Astrocyte (in vitro differentiated cells and primary cell): ENCODE measurements at regions not wholly inside any gene's neighbourhood (a gene's known extent, or its start where the extent isn't known, plus 50 kb on each side); places are given as distances from the start of the nearest gene placed in this dataset.

Source experiments
- DNase-seq: peaks from one replicate; pipeline ENCODE4 v3.0.0-alpha.2; 2010; ENCODE audit warnings: low read depth
- FAIRE-seq: peaks from 2 replicates; lab custom pipeline; 2011; peaks lifted over from hg19 to GRCh38; lab: Jason Lieb, UNC
- H2AFZ ChIP-seq: 2 replicates; pipeline ENCODE4 v1.6.0; 2012; ENCODE audit warnings: low read depth, low read length, inconsistent platforms
- H3K27ac ChIP-seq: 2 replicates; pipeline ENCODE4 v1.5.1; 2011; ENCODE audit warnings: low read depth, low read length, inconsistent platforms
- H3K27me3 ChIP-seq: 2 replicates; pipeline ENCODE4 v1.6.0; 2011; ENCODE audit warnings: low read length, inconsistent platforms; ENCODE audit not compliant: insufficient read depth
- H3K36me3 ChIP-seq: 2 replicates; pipeline ENCODE4 v1.5.1; 2011; ENCODE audit warnings: low read length, inconsistent platforms; ENCODE audit not compliant: insufficient read depth
- H3K4me1 ChIP-seq: 2 replicates; pipeline ENCODE4 v1.5.1; 2011; ENCODE audit warnings: low read length, inconsistent platforms; ENCODE audit not compliant: insufficient read depth
- H3K4me2 ChIP-seq: 2 replicates; pipeline ENCODE4 v1.6.0; 2012; ENCODE audit warnings: low read length, inconsistent platforms
- H3K4me3 ChIP-seq: 2 replicates; pipeline ENCODE4 v1.5.1; 2011; ENCODE audit warnings: low read depth, mild to moderate bottlenecking, low read length, inconsistent platforms; ENCODE audit not compliant: insufficient read depth
- H3K79me2 ChIP-seq: 2 replicates; pipeline ENCODE4 v1.6.0; 2012; ENCODE audit warnings: mild to moderate bottlenecking, low read length, inconsistent platforms; ENCODE audit not compliant: insufficient read depth
- H3K9ac ChIP-seq: 2 replicates; pipeline ENCODE4 v1.6.0; 2012; ENCODE audit warnings: mild to moderate bottlenecking, low read length, inconsistent platforms
- H3K9me3 ChIP-seq: 2 replicates; pipeline ENCODE4 v1.5.1; 2012; ENCODE audit warnings: low read depth, mild to moderate bottlenecking, low read length, inconsistent platforms; ENCODE audit not compliant: insufficient read depth
- H4K20me1 ChIP-seq: 2 replicates; pipeline ENCODE4 v1.6.0; 2012; ENCODE audit warnings: low read length, inconsistent platforms; ENCODE audit not compliant: insufficient read depth
- H3K27ac Mint-ChIP-seq: one replicate; pipeline ENCODE4 v1.8.0; 2021; ENCODE audit warnings: mild to moderate bottlenecking, mixed read lengths; ENCODE audit not compliant: unreplicated experiment
- H3K27me3 Mint-ChIP-seq: one replicate; pipeline ENCODE4 v1.8.0; 2021; ENCODE audit warnings: low read depth, mixed read lengths; ENCODE audit not compliant: unreplicated experiment
- H3K36me3 Mint-ChIP-seq: one replicate; pipeline ENCODE4 v1.8.0; 2021; ENCODE audit warnings: low read depth, mixed read lengths; ENCODE audit not compliant: unreplicated experiment
- H3K4me1 Mint-ChIP-seq: one replicate; pipeline ENCODE4 v1.8.0; 2021; ENCODE audit warnings: low read depth, mixed read lengths; ENCODE audit not compliant: unreplicated experiment
- H3K4me3 Mint-ChIP-seq: one replicate; pipeline ENCODE4 v1.8.0; 2021; ENCODE audit warnings: mild to moderate bottlenecking, moderate library complexity, mixed read lengths; ENCODE audit not compliant: unreplicated experiment
- H3K9me3 Mint-ChIP-seq: one replicate; pipeline ENCODE4 v1.8.0; 2021; ENCODE audit warnings: mild to moderate bottlenecking, mixed read lengths; ENCODE audit not compliant: unreplicated experiment
- CTCF ChIP-seq: IDR thresholded peaks from 2 replicates; pipeline ENCODE4 v1.5.1; 2011; ENCODE audit warnings: low read depth, mild to moderate bottlenecking, inconsistent platforms, low read length, moderate library complexity; ENCODE audit not compliant: insufficient read depth
- EZH2 ChIP-seq: IDR thresholded peaks from 2 replicates; pipeline ENCODE4 v1.6.1; 2012; ENCODE audit warnings: mild to moderate bottlenecking, low read length, inconsistent platforms; ENCODE audit not compliant: insufficient read depth

- H3K4me1 ChIP-seq, result no peaks in the 10 kb centered on the region
- Mint-ChIP-seq H3K36me3 (no peaks in the 10 kb centered on the region), H3K4me1 (no peaks in the 10 kb centered on the region), H3K9me3 (no peaks in the 10 kb centered on the region), H3K27me3 (no peaks in the 10 kb centered on the region), H3K27ac (no peak overlapping the region), H3K4me3 (no peak overlapping the region)
- H3K4me3 ChIP-seq, result no peak overlapping the region
- no peak overlapping the region for H2AFZ ChIP-seq
- no peaks in the 10 kb centered on the region for H3K27me3 ChIP-seq
- H3K9ac ChIP-seq, result no peak overlapping the region
- H3K4me2 ChIP-seq, result no peak overlapping the region
- H3K36me3 ChIP-seq, result no peaks in the 10 kb centered on the region
- H3K9me3 ChIP-seq, result no peaks in the 10 kb centered on the region
- no peak overlapping the region for H3K27ac ChIP-seq
- no peak for DNase-seq
- FAIRE-seq, result no peak
- no peaks in the 10 kb centered on the region for H4K20me1 ChIP-seq
- H3K79me2 ChIP-seq, result no peaks in the 10 kb centered on the region
- no peak for TF ChIP-seq CTCF
- no peak for TF ChIP-seq EZH2
Observed at GRCh38 chr10:53744176-53744575, 971.6 kb upstream of the MBL2 start.

GRCh38 chr10:53737132-53737531 is 964.5 kb upstream of the MBL2 start:
- Histone ChIP-seq H3K9ac (no peak overlapping the region), H3K4me3 (no peak overlapping the region), H3K4me1 (no peaks in the 10 kb centered on the region), H3K9me3 (no peaks in the 10 kb centered on the region), H4K20me1 (no peaks in the 10 kb centered on the region), H3K27ac (no peak overlapping the region), H3K36me3 (no peaks in the 10 kb centered on the region), H2AFZ (no peak overlapping the region), H3K4me2 (no peak overlapping the region), H3K79me2 (no peaks in the 10 kb centered on the region), H3K27me3 (no peaks in the 10 kb centered on the region)
- no peaks in the 10 kb centered on the region for H3K36me3 Mint-ChIP-seq
- H3K9me3 Mint-ChIP-seq, result no peaks in the 10 kb centered on the region
- no peak overlapping the region for H3K4me3 Mint-ChIP-seq
- no peaks in the 10 kb centered on the region for H3K4me1 Mint-ChIP-seq
- DNase-seq (no peak), FAIRE-seq (no peak)
- TF ChIP-seq EZH2 (no peak), CTCF (no peak)
- no peak overlapping the region for H3K27ac Mint-ChIP-seq
- H3K27me3 Mint-ChIP-seq, result no peaks in the 10 kb centered on the region

DNA sequence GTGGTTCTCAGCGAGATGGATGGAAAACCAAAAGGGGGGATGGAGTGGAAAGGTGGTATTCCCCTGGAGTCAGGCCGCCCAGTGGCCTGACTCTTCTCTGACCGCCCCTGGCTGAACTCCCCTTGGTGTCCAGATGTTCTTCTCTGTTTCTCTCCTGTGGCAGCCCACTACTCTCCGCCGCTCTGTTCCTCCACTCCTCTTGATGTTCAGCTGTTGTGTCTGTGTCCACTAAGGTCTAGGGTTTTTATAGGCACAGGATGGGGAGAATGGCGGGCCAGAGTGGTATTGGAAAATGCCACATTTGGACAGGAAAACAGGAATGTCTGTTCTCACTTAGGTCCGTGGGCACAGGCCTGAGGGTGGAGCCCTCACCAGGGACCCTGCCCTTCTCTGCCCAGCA is 954.3 kb upstream of the MBL2 start:
- Mint-ChIP-seq H3K4me3 (no peak overlapping the region), H3K27me3 (no peaks in the 10 kb centered on the region), H3K9me3 (no peaks in the 10 kb centered on the region), H3K27ac (peak overlapping the region; percentile 16), H3K36me3 (no peaks in the 10 kb centered on the region), H3K4me1 (peaks cover 10% of the 10 kb centered on the region)
- Histone ChIP-seq H3K4me1 (no peaks in the 10 kb centered on the region), H3K36me3 (no peaks in the 10 kb centered on the region), H3K9ac (no peak overlapping the region), H3K27ac (no peak overlapping the region), H3K9me3 (no peaks in the 10 kb centered on the region), H3K27me3 (no peaks in the 10 kb centered on the region), H3K79me2 (no peaks in the 10 kb centered on the region), H4K20me1 (no peaks in the 10 kb centered on the region), H3K4me2 (no peak overlapping the region), H2AFZ (no peak overlapping the region), H3K4me3 (no peak overlapping the region)
- FAIRE-seq (no peak), DNase-seq (no peak)
- TF ChIP-seq EZH2 (no peak), CTCF (no peak)
